ENCODE measurements at regions not wholly inside any gene's neighbourhood (a gene's known extent, or its start where the extent isn't known, plus 50 kb on each side); places are given as distances from the start of the nearest gene placed in this dataset.

DNA sequence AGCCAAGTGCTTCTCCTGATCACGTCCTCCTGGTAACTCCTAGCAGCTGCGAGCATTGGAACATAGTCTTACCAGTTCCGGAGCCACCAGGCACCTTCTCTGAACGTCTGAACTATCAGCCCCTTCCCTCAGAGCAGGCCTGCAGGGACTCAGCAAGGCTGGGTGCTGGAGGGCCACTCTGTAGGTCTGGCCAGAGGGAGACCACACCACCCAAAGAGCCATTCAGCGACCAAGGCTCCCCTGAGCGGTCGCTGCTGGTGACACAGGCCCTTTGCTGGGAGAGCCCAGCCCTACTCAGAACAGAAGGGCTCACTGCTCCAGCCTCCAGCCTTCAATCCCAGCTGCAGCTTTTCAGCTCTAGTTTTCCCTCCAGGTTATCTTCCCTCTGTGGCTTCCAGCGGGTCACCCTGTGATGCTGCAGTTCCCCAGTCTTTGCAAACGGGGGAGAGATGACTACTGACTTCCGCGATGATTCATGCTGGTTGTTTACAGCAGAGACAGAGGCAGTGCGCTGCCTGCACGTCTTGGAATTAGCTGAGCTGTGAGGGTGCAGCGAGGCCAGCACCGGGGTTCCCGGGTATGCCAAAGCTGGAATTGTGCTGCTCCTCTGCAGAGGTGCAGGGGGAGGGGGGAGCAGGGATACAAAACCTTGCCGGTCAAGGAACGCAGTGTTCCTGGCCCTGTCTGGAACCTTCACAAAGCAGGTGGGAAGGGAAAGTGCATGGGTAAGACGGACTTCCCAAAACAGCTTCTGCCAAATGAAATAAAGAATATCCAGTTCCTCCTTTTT lies 161.4 kb downstream of the LY86 start (continued):
- TF ChIP-seq NFIC (IDR thresholded peaks at IDR 0.05) (0 out of 2 replicates have a peak, but pooled peaks have one; percentile 27), NFE2 (IDR thresholded peaks at IDR 0.05; ENCODE audit: low read depth) (peak; percentile 89), BMI1 (IDR thresholded peaks at IDR 0.05; ENCODE audit: low read length) (no peak), ZNF766 (CRISPR knock-in tag; conservative IDR thresholded peaks at IDR 0.05) (peak; percentile 85), RB1 (IDR thresholded peaks at IDR 0.05; ENCODE audit: low read depth) (peak; percentile 48; the same call in 1 of the 2 replicates), HCFC1 (IDR thresholded peaks at IDR 0.05; ENCODE audit: low read depth, low read length) (peak; percentile 34; the same call in 1 of the 2 replicates), C11orf30 (IDR thresholded peaks at IDR 0.05; ENCODE audit: low read depth) (peak; percentile 75), NRF1 (conservative IDR thresholded peaks at IDR 0.05 in 1 of 2, IDR thresholded peaks at IDR 0.05 in 1 of 2) (peak; percentile 52 to 56), NR2C2 (CRISPR knock-in tag; IDR thresholded peaks at IDR 0.05) (no peak), NR2C2 (tag; IDR thresholded peaks at IDR 0.05) (peak; percentile 84), L3MBTL2 (IDR thresholded peaks at IDR 0.05) (peak; percentile 79), MEF2A (IDR thresholded peaks at IDR 0.05; ENCODE audit: control insufficient read depth, low read depth, low read length) (0 out of 2 replicates have a peak, but pooled peaks have one; percentile 4), HDAC3 (IDR thresholded peaks at IDR 0.05; ENCODE audit: borderline replicate concordance, partially characterized antibody) (no peak), STAT5A (IDR thresholded peaks at IDR 0.05; ENCODE audit: borderline replicate concordance, low read length) (0 out of 2 replicates have a peak, but pooled peaks have one; percentile 25), NFYB (IDR thresholded peaks at IDR 0.05; ENCODE audit: extremely low read depth, insufficient read length) (no peak), NCOA1 (IDR thresholded peaks at IDR 0.05; ENCODE audit: low read depth) (no peak; the same call in 1 of the 2 replicates)
- TF ChIP-seq, protein P1, sequence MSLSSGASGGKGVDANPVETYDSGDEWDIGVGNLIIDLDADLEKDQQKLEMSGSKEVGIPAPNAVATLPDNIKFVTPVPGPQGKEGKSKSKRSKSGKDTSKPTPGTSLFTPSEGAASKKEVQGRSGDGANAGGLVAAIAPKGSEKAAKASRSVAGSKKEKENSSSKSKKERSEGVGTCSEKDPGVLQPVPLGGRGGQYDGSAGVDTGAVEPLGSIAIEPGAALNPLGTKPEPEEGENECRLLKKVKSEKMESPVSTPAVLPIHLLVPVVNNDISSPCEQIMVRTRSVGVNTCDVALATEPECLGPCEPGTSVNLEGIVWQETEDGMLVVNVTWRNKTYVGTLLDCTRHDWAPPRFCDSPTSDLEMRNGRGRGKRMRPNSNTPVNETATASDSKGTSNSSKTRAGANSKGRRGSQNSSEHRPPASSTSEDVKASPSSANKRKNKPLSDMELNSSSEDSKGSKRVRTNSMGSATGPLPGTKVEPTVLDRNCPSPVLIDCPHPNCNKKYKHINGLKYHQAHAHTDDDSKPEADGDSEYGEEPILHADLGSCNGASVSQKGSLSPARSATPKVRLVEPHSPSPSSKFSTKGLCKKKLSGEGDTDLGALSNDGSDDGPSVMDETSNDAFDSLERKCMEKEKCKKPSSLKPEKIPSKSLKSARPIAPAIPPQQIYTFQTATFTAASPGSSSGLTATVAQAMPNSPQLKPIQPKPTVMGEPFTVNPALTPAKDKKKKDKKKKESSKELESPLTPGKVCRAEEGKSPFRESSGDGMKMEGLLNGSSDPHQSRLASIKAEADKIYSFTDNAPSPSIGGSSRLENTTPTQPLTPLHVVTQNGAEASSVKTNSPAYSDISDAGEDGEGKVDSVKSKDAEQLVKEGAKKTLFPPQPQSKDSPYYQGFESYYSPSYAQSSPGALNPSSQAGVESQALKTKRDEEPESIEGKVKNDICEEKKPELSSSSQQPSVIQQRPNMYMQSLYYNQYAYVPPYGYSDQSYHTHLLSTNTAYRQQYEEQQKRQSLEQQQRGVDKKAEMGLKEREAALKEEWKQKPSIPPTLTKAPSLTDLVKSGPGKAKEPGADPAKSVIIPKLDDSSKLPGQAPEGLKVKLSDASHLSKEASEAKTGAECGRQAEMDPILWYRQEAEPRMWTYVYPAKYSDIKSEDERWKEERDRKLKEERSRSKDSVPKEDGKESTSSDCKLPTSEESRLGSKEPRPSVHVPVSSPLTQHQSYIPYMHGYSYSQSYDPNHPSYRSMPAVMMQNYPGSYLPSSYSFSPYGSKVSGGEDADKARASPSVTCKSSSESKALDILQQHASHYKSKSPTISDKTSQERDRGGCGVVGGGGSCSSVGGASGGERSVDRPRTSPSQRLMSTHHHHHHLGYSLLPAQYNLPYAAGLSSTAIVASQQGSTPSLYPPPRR (CRISPR knock-in tag; IDR thresholded peaks at IDR 0.05; ENCODE audit: borderline replicate concordance) = no peak
- TF ChIP-seq, protein P2, sequence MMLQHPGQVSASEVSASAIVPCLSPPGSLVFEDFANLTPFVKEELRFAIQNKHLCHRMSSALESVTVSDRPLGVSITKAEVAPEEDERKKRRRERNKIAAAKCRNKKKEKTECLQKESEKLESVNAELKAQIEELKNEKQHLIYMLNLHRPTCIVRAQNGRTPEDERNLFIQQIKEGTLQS (IDR thresholded peaks at IDR 0.05) = peak; percentile 97
- TF ChIP-seq, protein P2 (CRISPR knock-in tag; conservative IDR thresholded peaks at IDR 0.05) = peak; percentile 93
- TF ChIP-seq, protein P3, sequence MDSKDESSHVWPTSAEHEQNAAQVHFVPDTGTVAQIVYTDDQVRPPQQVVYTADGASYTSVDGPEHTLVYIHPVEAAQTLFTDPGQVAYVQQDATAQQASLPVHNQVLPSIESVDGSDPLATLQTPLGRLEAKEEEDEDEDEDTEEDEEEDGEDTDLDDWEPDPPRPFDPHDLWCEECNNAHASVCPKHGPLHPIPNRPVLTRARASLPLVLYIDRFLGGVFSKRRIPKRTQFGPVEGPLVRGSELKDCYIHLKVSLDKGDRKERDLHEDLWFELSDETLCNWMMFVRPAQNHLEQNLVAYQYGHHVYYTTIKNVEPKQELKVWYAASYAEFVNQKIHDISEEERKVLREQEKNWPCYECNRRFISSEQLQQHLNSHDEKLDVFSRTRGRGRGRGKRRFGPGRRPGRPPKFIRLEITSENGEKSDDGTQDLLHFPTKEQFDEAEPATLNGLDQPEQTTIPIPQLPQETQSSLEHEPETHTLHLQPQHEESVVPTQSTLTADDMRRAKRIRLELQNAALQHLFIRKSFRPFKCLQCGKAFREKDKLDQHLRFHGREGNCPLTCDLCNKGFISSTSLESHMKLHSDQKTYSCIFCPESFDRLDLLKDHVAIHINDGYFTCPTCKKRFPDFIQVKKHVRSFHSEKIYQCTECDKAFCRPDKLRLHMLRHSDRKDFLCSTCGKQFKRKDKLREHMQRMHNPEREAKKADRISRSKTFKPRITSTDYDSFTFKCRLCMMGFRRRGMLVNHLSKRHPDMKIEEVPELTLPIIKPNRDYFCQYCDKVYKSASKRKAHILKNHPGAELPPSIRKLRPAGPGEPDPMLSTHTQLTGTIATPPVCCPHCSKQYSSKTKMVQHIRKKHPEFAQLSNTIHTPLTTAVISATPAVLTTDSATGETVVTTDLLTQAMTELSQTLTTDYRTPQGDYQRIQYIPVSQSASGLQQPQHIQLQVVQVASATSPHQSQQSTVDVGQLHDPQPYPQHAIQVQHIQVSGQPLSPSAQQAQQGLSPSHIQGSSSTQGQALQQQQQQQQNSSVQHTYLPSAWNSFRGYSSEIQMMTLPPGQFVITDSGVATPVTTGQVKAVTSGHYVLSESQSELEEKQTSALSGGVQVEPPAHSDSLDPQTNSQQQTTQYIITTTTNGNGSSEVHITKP (IDR thresholded peaks at IDR 0.05; ENCODE audit: partially characterized antibody) = peak; percentile 55

All from K562 (cell line).